IMR-90 (cell line): ENCODE measurements at regions not wholly inside any gene's neighbourhood (a gene's known extent, or its start where the extent isn't known, plus 50 kb on each side); places are given as distances from the start of the nearest gene placed in this dataset.

Source experiments
- ATAC-seq: fragments of 200-7000 bp; cut with Tn5 transposase; 2 replicates; pipeline ENCODE4 v1.9.1; 2020; ENCODE audit warnings: low read depth, mild to moderate bottlenecking, moderate library complexity
- BruUV-seq: library from RNA; stranded (reverse); fragments of 400-500 nt; replicated peaks from 2 replicates; lab custom pipeline; 2021; lab: Mats Ljungman, UMichigan
- CTCF ChIA-PET: fragments of 300-600 bp; formaldehyde crosslinking; extraction: SDS; loops from one replicate; lab custom pipeline; 2021; ENCODE audit warnings: antibody characterized with exemption; lab: Yijun Ruan, JAX
- POLR2A ChIA-PET: fragments of 300-600 bp; sonication (Branson Sonifier 250); formaldehyde crosslinking; loops from one replicate; lab custom pipeline; 2022; ENCODE audit warnings: antibody characterized with exemption; ENCODE audit not compliant: unreplicated experiment; lab: Charles Lee
- DNase-seq: peaks from one replicate; pipeline ENCODE4 v3.0.0; 2013
- H2AFZ ChIP-seq: replicated peaks from 2 replicates; pipeline ENCODE3; 2013; ENCODE audit warnings: low read length, mild to moderate bottlenecking; ENCODE audit not compliant: poor library complexity
- H2AK5ac ChIP-seq: 2 replicates; pipeline ENCODE4 v1.6.1; 2013; ENCODE audit warnings: low read depth, low read length, inconsistent platforms
- H2AK9ac ChIP-seq: replicated peaks from 2 replicates; pipeline ENCODE3; 2013; ENCODE audit warnings: mild to moderate bottlenecking, low read depth, low read length, moderate library complexity; ENCODE audit not compliant: poor library complexity
- H2BK120ac ChIP-seq: 2 replicates; pipeline ENCODE4 v1.6.1; 2013; ENCODE audit warnings: low read depth, low read length, inconsistent platforms
- H2BK15ac ChIP-seq: 3 replicates; pipeline ENCODE4 v1.6.1; 2013; ENCODE audit warnings: low read depth, low read length, inconsistent platforms
- H2BK20ac ChIP-seq: 2 replicates; pipeline ENCODE4 v1.6.1; 2013; ENCODE audit warnings: low read depth, mild to moderate bottlenecking, inconsistent platforms, low read length, moderate library complexity
- H2BK5ac ChIP-seq: 2 replicates; pipeline ENCODE4 v1.6.1; 2013; ENCODE audit warnings: mild to moderate bottlenecking, low read depth, low read length, inconsistent platforms; ENCODE audit not compliant: poor library complexity, severe bottlenecking
- H3K14ac ChIP-seq: replicated peaks from 2 replicates; pipeline ENCODE4 v1.6.1; 2013; ENCODE audit warnings: low read depth, low read length, inconsistent platforms
- H3K18ac ChIP-seq: 2 replicates; pipeline ENCODE4 v1.6.1; 2013; ENCODE audit warnings: low read depth, low read length, control low read depth
- H3K23ac ChIP-seq: 2 replicates; pipeline ENCODE4 v1.6.1; 2013; ENCODE audit warnings: low read depth, low read length, inconsistent platforms
- H3K27ac ChIP-seq: 2 replicates; pipeline ENCODE4 v1.5.1; 2013; ENCODE audit warnings: mild to moderate bottlenecking, control low read depth, low read length; ENCODE audit not compliant: insufficient read depth
- H3K27me3 ChIP-seq: 2 replicates; pipeline ENCODE4 v1.6.1; 2013; ENCODE audit warnings: low read length; ENCODE audit not compliant: control insufficient read depth, insufficient read depth
- H3K36me3 ChIP-seq: 2 replicates; pipeline ENCODE4 v1.6.1; 2013; ENCODE audit warnings: low read length, mixed read lengths; ENCODE audit not compliant: control insufficient read depth, insufficient read depth
- H3K4ac ChIP-seq: 2 replicates; pipeline ENCODE4 v1.6.1; 2013; ENCODE audit warnings: low read depth, low read length, inconsistent platforms
- H3K4me1 ChIP-seq: 2 replicates; pipeline ENCODE4 v1.6.1; 2013; ENCODE audit warnings: low read length, mixed read lengths; ENCODE audit not compliant: control insufficient read depth, insufficient read depth
- H3K4me2 ChIP-seq: 2 replicates; pipeline ENCODE4 v1.6.1; 2013; ENCODE audit warnings: low read depth, mild to moderate bottlenecking, control low read depth, low read length, moderate library complexity
- H3K4me3 ChIP-seq: 2 replicates; pipeline ENCODE4 v1.5.1; 2013; ENCODE audit warnings: low read depth, mild to moderate bottlenecking, control low read depth, low read length, moderate library complexity; ENCODE audit not compliant: insufficient read depth
- H3K56ac ChIP-seq: 2 replicates; pipeline ENCODE4 v1.6.1; 2013; ENCODE audit warnings: low read length, inconsistent platforms; ENCODE audit not compliant: insufficient read depth; ENCODE audit errors: extremely low read depth
- H3K79me1 ChIP-seq, 2 experiments: 2 replicates each; pipeline ENCODE4 v1.6.1; 2013; ENCODE audit warnings: low read length in 2 of 2, inconsistent platforms in 1 of 2, low read depth in 1 of 2
- H3K9ac ChIP-seq: 2 replicates; pipeline ENCODE4 v1.6.1; 2013; ENCODE audit warnings: low read depth, low read length, control low read depth
- H3K9me1 ChIP-seq: 2 replicates; pipeline ENCODE4 v1.6.1; 2013; ENCODE audit warnings: low read length, inconsistent platforms; ENCODE audit not compliant: insufficient read depth
- H3K9me3 ChIP-seq: 2 replicates; pipeline ENCODE4 v1.6.1; 2013; ENCODE audit warnings: low read length; ENCODE audit not compliant: control insufficient read depth, insufficient read depth
- H4K20me1 ChIP-seq: 2 replicates; pipeline ENCODE4 v1.6.1; 2013; ENCODE audit warnings: low read length, inconsistent platforms; ENCODE audit not compliant: insufficient read depth
- H4K5ac ChIP-seq: 2 replicates; pipeline ENCODE4 v1.6.1; 2013; ENCODE audit warnings: mild to moderate bottlenecking, low read depth, low read length, control low read depth
- H4K8ac ChIP-seq, 2 experiments: 2 replicates each; pipeline ENCODE4 v1.6.1; 2013; ENCODE audit warnings: low read depth in 2 of 2, low read length in 2 of 2, control low read depth in 1 of 2, inconsistent platforms in 1 of 2
- H4K91ac ChIP-seq: 2 replicates; pipeline ENCODE4 v1.6.1; 2013; ENCODE audit warnings: low read depth, low read length, inconsistent platforms; ENCODE audit not compliant: insufficient read depth
- CEBPB ChIP-seq: IDR thresholded peaks from 2 replicates; pipeline ENCODE4 v1.6.1; 2012; ENCODE audit warnings: low read depth, low read length, improper control_type of control experiment
- FOS ChIP-seq: fragments of 150-350 bp; IDR thresholded peaks from 2 replicates; pipeline ENCODE4 v1.6.1; 2016; ENCODE audit warnings: low read depth, low read length
- MAZ ChIP-seq: IDR thresholded peaks from 2 replicates; pipeline ENCODE4 v1.6.1; 2012; ENCODE audit warnings: low read depth, mild to moderate bottlenecking, low read length, improper control_type of control experiment, moderate library complexity, borderline replicate concordance
- MXI1 ChIP-seq: IDR thresholded peaks from 2 replicates; pipeline ENCODE4 v1.6.1; 2012; ENCODE audit warnings: low read depth, mild to moderate bottlenecking, low read length, moderate library complexity, borderline replicate concordance
- NFE2L2 ChIP-seq: fragments of 150-350 bp; IDR thresholded peaks from 2 replicates; pipeline ENCODE4 v1.6.1; 2016; ENCODE audit warnings: low read depth, mild to moderate bottlenecking, low read length
- RAD21 ChIP-seq: IDR thresholded peaks from 2 replicates; pipeline ENCODE4 v1.6.1; 2012; ENCODE audit warnings: low read length, improper control_type of control experiment
- RCOR1 ChIP-seq: IDR thresholded peaks from 2 replicates; pipeline ENCODE4 v1.6.1; 2012; ENCODE audit warnings: mild to moderate bottlenecking, low read length, improper control_type of control experiment; ENCODE audit not compliant: insufficient replicate concordance
- RFX5 ChIP-seq: IDR thresholded peaks from 2 replicates; pipeline ENCODE4 v1.8.0; 2012; ENCODE audit warnings: low read depth, mild to moderate bottlenecking, low read length, moderate library complexity
- USF2 ChIP-seq: fragments of 150-350 bp; IDR thresholded peaks from 2 replicates; pipeline ENCODE4 v1.6.1; 2017; ENCODE audit warnings: mild to moderate bottlenecking, antibody characterized with exemption, low read length, low read depth
- WGBS, 2 experiments: methylation state at CpG; one replicate each; pipeline versions ENCODE4 v1.1.5 to v1.1.7; 2013; ENCODE audit warnings: missing lambda C conversion rate in 2 of 2; ENCODE audit not compliant: insufficient read length in 1 of 2; ENCODE audit errors: extremely low coverage in 2 of 2; 5-methylcytosine and 5-hydroxymethylcytosine counted together
- dilution Hi-C: fragments of 300-500 bp; cut with HindIII; formaldehyde crosslinking; loops from one replicate; pipeline ENCODE4 v1.14.3; 2018; ENCODE audit warnings: low sequenced_read_pairs; ENCODE audit not compliant: unreplicated experiment
- in situ Hi-C: fragments of 300-500 bp; cut with MboI; formaldehyde crosslinking; loops from 3 replicates; pipeline ENCODE4 v1.14.3; 2019; ENCODE audit warnings: low sequenced_read_pairs, inconsistent platforms, mixed read lengths
- intact Hi-C: fragments of 100-400 bp; cut with micrococcal nuclease; formaldehyde crosslinking; loops from 2 replicates; pipeline ENCODE4 v1.10.0; 2022
- TF ChIP-seq, protein P1 (sequence below): fragments of 150-350 bp; IDR thresholded peaks from 2 replicates; pipeline ENCODE4 v1.6.1; 2016; ENCODE audit warnings: low read depth, mild to moderate bottlenecking, low read length, moderate library complexity, borderline replicate concordance

GRCh38 chr10:28938745-28939144 lies 261.4 kb downstream of the BAMBI start:
- Histone ChIP-seq H3K4me1 (peaks cover 6% of the 10 kb centered on the region; the same call in 1 of the 2 replicates), H3K9ac (no peak overlapping the region), H3K23ac (no peak overlapping the region), H3K18ac (no peak overlapping the region), H3K56ac (no peak overlapping the region), H2BK120ac (no peak overlapping the region), H4K91ac (no peak overlapping the region), H3K27ac (no peak overlapping the region), H4K20me1 (no peaks in the 10 kb centered on the region), H2AK9ac (no peak overlapping the region), H3K79me1 (no peaks in the 10 kb centered on the region), H2AK5ac (no peak overlapping the region), H3K4me3 (no peak overlapping the region), H2BK15ac (no peak overlapping the region), H3K9me3 (no peaks in the 10 kb centered on the region), H2BK5ac (no peak overlapping the region), H3K4me2 (no peak overlapping the region), H4K5ac (no peak overlapping the region), H3K14ac (no peak overlapping the region), H3K9me1 (no peaks in the 10 kb centered on the region), H4K8ac (no peak overlapping the region), H2BK20ac (no peak overlapping the region), H3K4ac (no peak overlapping the region), H3K36me3 (no peaks in the 10 kb centered on the region), H3K27me3 (peaks cover 4% of the 10 kb centered on the region), H2AFZ (no peak overlapping the region)
- no CpG with 5 or more reads among the region's 1 CpG for WGBS, 2 experiments
- POLR2A ChIA-PET: no interaction called here
- in situ Hi-C loops: no loop called here
- ATAC-seq (no peak), DNase-seq (peak; percentile 71)
- TF ChIP-seq MAZ: no peak
- no peak for TF ChIP-seq FOS
- TF ChIP-seq RFX5: no peak
- TF ChIP-seq, protein P1, sequence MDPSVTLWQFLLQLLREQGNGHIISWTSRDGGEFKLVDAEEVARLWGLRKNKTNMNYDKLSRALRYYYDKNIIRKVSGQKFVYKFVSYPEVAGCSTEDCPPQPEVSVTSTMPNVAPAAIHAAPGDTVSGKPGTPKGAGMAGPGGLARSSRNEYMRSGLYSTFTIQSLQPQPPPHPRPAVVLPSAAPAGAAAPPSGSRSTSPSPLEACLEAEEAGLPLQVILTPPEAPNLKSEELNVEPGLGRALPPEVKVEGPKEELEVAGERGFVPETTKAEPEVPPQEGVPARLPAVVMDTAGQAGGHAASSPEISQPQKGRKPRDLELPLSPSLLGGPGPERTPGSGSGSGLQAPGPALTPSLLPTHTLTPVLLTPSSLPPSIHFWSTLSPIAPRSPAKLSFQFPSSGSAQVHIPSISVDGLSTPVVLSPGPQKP: no peak
- no peak for TF ChIP-seq RCOR1
- TF ChIP-seq CEBPB: no peak
- no peak for TF ChIP-seq MXI1
- TF ChIP-seq NFE2L2: no peak
- no peak for TF ChIP-seq USF2
- TF ChIP-seq RAD21: no peak
- CTCF ChIA-PET: interaction anchor here (0.8 kb wide), 1 partner anchor 12 kb away, joined by 3 read pairs; no protein-coding TSS in a partner anchor
- dilution Hi-C loops: no loop called here
- BruUV-seq: no TSS peak
- intact Hi-C loops: no loop called here
